Esophagus muscularis mucosa (tissue), 4 donors: ENCODE measurements at regions not wholly inside any gene's neighbourhood (a gene's known extent, or its start where the extent isn't known, plus 50 kb on each side); places are given as distances from the start of the nearest gene placed in this dataset.

Source experiments
- DNase-seq: peaks from one replicate; pipeline ENCODE4 v3.0.0-alpha.2; 2017; ENCODE audit errors: extremely low spot score
- H3K27ac ChIP-seq, 4 donors: fragments of 200-600 bp; sonication (generic); replicated peaks in 1 of 4; 1 replicate in 3 of 4; 2 replicates in 1 of 4; pipeline ENCODE4 v1.5.1; 2016 to 2019; ENCODE audit warnings: mild to moderate bottlenecking in 1 of 4
- H3K27me3 ChIP-seq, 4 donors: fragments of 200-600 bp; sonication (generic); one replicate each; pipeline versions ENCODE4 v1.5.1 to v1.6.0; 2016 to 2019
- H3K36me3 ChIP-seq, 4 donors: fragments of 200-600 bp; sonication (generic); one replicate each; pipeline ENCODE4 v1.5.1; 2016 to 2019
- H3K4me1 ChIP-seq, 4 donors: fragments of 200-600 bp; sonication (generic); one replicate each; pipeline ENCODE4 v1.5.1; 2016 to 2019
- H3K4me3 ChIP-seq, 4 donors: fragments of 200-600 bp; sonication (generic); 1 replicate in 2 of 4; 2 replicates in 2 of 4; pipeline ENCODE4 v1.5.1; 2016 to 2019; ENCODE audit warnings: mild to moderate bottlenecking in 4 of 4, moderate library complexity in 1 of 4
- H3K9me3 ChIP-seq, 4 donors: fragments of 200-600 bp; sonication (generic); 1 replicate in 3 of 4; 2 replicates in 1 of 4; pipeline ENCODE4 v1.5.1; 2016 to 2019
- CTCF ChIP-seq, 3 experiments: fragments of 200-600 bp in 2 of 3; fragments of 450-650 bp in 1 of 3; sonication (generic) in 2 of 3; IDR thresholded peaks; one replicate each; pipeline ENCODE4 v1.5.1; 2017 to 2019; ENCODE audit warnings: antibody characterized with exemption in 3 of 3, mild to moderate bottlenecking in 2 of 3, moderate library complexity in 1 of 3
- EP300 ChIP-seq: sonication (generic); formaldehyde crosslinking; IDR thresholded peaks from one replicate; pipeline ENCODE4 v1.6.1; 2017; ENCODE audit warnings: antibody characterized with exemption
- POLR2A ChIP-seq: fragments of 450-650 bp; IDR thresholded peaks from one replicate; pipeline ENCODE4 v1.6.1; 2017; ENCODE audit warnings: antibody characterized with exemption, moderate library complexity, mild to moderate bottlenecking, low read depth
- POLR2AphosphoS5 ChIP-seq, 2 donors: sonication (generic); formaldehyde crosslinking; IDR thresholded peaks; one replicate each; pipeline ENCODE4 v1.6.1; 2017; ENCODE audit warnings: antibody characterized with exemption in 2 of 2
- WGBS: methylation state at CpG from one replicate; pipeline ENCODE4 v1.1.5; 2018; 5-methylcytosine and 5-hydroxymethylcytosine counted together
- intact Hi-C: fragments of 100-400 bp; cut with DNase I; formaldehyde crosslinking; loops from one replicate; pipeline ENCODE4 v1.15.1; 2023

- 90% methylated on average over 6 of the region's 6 CpGs for WGBS
- intact Hi-C loops, result no loop called here
These were observed 103.9 kb upstream of the PAQR3 start for GRCh38 chr4:79043138-79043537.

GRCh38 chr4:79042079-79042674, 102.9 kb upstream of the PAQR3 start:
- no peaks in the 10 kb centered on the region for H3K27me3 ChIP-seq
- no peak for DNase-seq
- intact Hi-C loops, result no loop called here
- H3K36me3 ChIP-seq, result no peaks in the 10 kb centered on the region
- WGBS, result 92% methylated on average over 1 of the region's 1 CpG
- H3K9me3 ChIP-seq, result no peaks in the 10 kb centered on the region
- peaks cover 0 to 45% (median 25%) of the 10 kb centered on the region in 4 donors for H3K4me1 ChIP-seq
- TF ChIP-seq POLR2AphosphoS5 (IDR thresholded peaks at IDR 0.05) (no peak), CTCF (IDR thresholded peaks at IDR 0.05) (peak; percentile 60 to 68 (median 65))
- H3K4me3 ChIP-seq, result no peak overlapping the region
- H3K27ac ChIP-seq, result peak overlapping the region in 1 of 4 donors; percentile 31

More at GRCh38 chr4:79043138-79043537, 103.9 kb upstream of the PAQR3 start:
- no peaks in the 10 kb centered on the region for H3K9me3 ChIP-seq
- H3K27ac ChIP-seq, result no peak overlapping the region
- H3K4me1 ChIP-seq, result peaks cover 5 to 54% (median 32%) of the 10 kb centered on the region in 4 donors
- no peaks in the 10 kb centered on the region for H3K27me3 ChIP-seq
- H3K4me3 ChIP-seq, result no peak overlapping the region
- no peak for DNase-seq
- TF ChIP-seq CTCF (IDR thresholded peaks at IDR 0.05) (no peak), EP300 (no peak), POLR2A (no peak), POLR2AphosphoS5 (IDR thresholded peaks at IDR 0.05) (no peak)
- no peaks in the 10 kb centered on the region for H3K36me3 ChIP-seq

- H3K9me3 ChIP-seq, result no peaks in the 10 kb centered on the region
- TF ChIP-seq POLR2A (no peak), EP300 (no peak)
- intact Hi-C loops, result loop anchor here (10.0 kb wide), 2 partner anchors 70 to 1150 kb away; no protein-coding TSS in a partner anchor
- peaks cover 4 to 37% (median 18%) of the 10 kb centered on the region in 4 donors for H3K4me1 ChIP-seq
- DNase-seq, result no peak
- H3K27ac ChIP-seq, result peak overlapping the region in 2 of 4 donors; percentile 5 to 49
- 89% methylated on average over 2 of the region's 2 CpGs for WGBS
- no peaks in the 10 kb centered on the region for H3K36me3 ChIP-seq
- H3K4me3 ChIP-seq, result no peak overlapping the region
- H3K27me3 ChIP-seq, result no peaks in the 10 kb centered on the region
These were observed 95.3 kb upstream of the PAQR3 start for GRCh38 chr4:79034544-79034943.

- intact Hi-C loops, result loop anchor here (10.0 kb wide), 2 partner anchors 66 to 1154 kb away; no protein-coding TSS in a partner anchor
- Histone ChIP-seq H3K4me3 (no peak overlapping the region), H3K27ac (no peak overlapping the region), H3K4me1 (peaks cover 4 to 46% (median 18%) of the 10 kb centered on the region in 4 donors), H3K9me3 (no peaks in the 10 kb centered on the region), H3K27me3 (no peaks in the 10 kb centered on the region), H3K36me3 (no peaks in the 10 kb centered on the region)
- 26% methylated on average over 1 of the region's 1 CpG for WGBS
- DNase-seq, result no peak
- TF ChIP-seq EP300, result no peak
- no peak for TF ChIP-seq POLR2A
- TF ChIP-seq CTCF (IDR thresholded peaks at IDR 0.05), result no peak
- TF ChIP-seq POLR2AphosphoS5 (IDR thresholded peaks at IDR 0.05), result no peak
These were observed 91.7 kb upstream of the PAQR3 start for GRCh38 chr4:79030973-79031372.

GRCh38 chr4:79027656-79028055, 88.4 kb upstream of the PAQR3 start:
- Histone ChIP-seq H3K4me3 (no peak overlapping the region), H3K27me3 (no peaks in the 10 kb centered on the region), H3K27ac (no peak overlapping the region), H3K36me3 (no peaks in the 10 kb centered on the region), H3K4me1 (peaks cover 4 to 25% (median 4%) of the 10 kb centered on the region in 4 donors), H3K9me3 (no peaks in the 10 kb centered on the region)
- 95% methylated on average over 4 of the region's 4 CpGs for WGBS
- no peak for DNase-seq
- intact Hi-C loops, result no loop called here
- TF ChIP-seq EP300, result no peak

GRCh38 chr4:79025170-79025569, 85.9 kb upstream of the PAQR3 start:
- Histone ChIP-seq H3K4me3 (no peak overlapping the region), H3K27me3 (no peaks in the 10 kb centered on the region), H3K4me1 (peaks cover 0 to 9% (median 0%) of the 10 kb centered on the region in 4 donors), H3K9me3 (no peaks in the 10 kb centered on the region), H3K36me3 (no peaks in the 10 kb centered on the region), H3K27ac (no peak overlapping the region)
- intact Hi-C loops, result no loop called here
- DNase-seq, result no peak
- WGBS, result 38% methylated on average over 2 of the region's 2 CpGs
- TF ChIP-seq POLR2A, result no peak
- TF ChIP-seq EP300, result no peak
- no peak for TF ChIP-seq POLR2AphosphoS5 (IDR thresholded peaks at IDR 0.05)
- no peak for TF ChIP-seq CTCF (IDR thresholded peaks at IDR 0.05)
